ENCODE measurements at regions not wholly inside any gene's neighbourhood (a gene's known extent, or its start where the extent isn't known, plus 50 kb on each side); places are given as distances from the start of the nearest gene placed in this dataset.

- DNase-seq: no peak
- no peak overlapping the region for H3K9ac ChIP-seq (ENCODE audit: extremely low read depth, low read length, poor library complexity, severe bottlenecking)
- WGBS, 2 experiments (ENCODE audit: insufficient coverage in 1 of 2, insufficient read length in 1 of 2): 89% methylated on average over 1 of the region's 2 CpGs; no CpG with 5 or more reads in 1 of the 2 experiments
- H3K36me3 ChIP-seq (ENCODE audit: control insufficient read depth, insufficient read depth, low read length): no peaks in the 10 kb centered on the region
- no peaks in the 10 kb centered on the region for H3K9me3 Mint-ChIP-seq
- TF ChIP-seq CTCF (conservative IDR thresholded peaks at IDR 0.05): no peak
- no peaks in the 10 kb centered on the region for H3K9me3 ChIP-seq (ENCODE audit: control insufficient read depth, low read length)
- H3K27me3 Mint-ChIP-seq (ENCODE audit: insufficient read depth): no peaks in the 10 kb centered on the region
- H3K27ac ChIP-seq (ENCODE audit: low read depth, low read length): no peak overlapping the region
- no peaks in the 10 kb centered on the region for H3K4me1 Mint-ChIP-seq
- H3K4me1 ChIP-seq (ENCODE audit: control insufficient read depth, insufficient read depth, low read length): no peaks in the 10 kb centered on the region
- H3K4me3 ChIP-seq (ENCODE audit: low read length): no peak overlapping the region
- no peak overlapping the region for H3K27ac Mint-ChIP-seq
- H3K27me3 ChIP-seq (ENCODE audit: control insufficient read depth, insufficient read depth, low read length, poor library complexity, severe bottlenecking): no peaks in the 10 kb centered on the region
- no peak overlapping the region for H3K4me3 Mint-ChIP-seq
- no peaks in the 10 kb centered on the region for H3K36me3 Mint-ChIP-seq (ENCODE audit: low read depth)
Measured at GRCh38 chr2:155643056-155643775, 689.3 kb downstream of the NR4A2 start.

- Histone ChIP-seq H3K9ac (ENCODE audit: extremely low read depth, low read length, poor library complexity, severe bottlenecking) (no peak overlapping the region), H3K27ac (ENCODE audit: low read depth, low read length) (no peak overlapping the region), H3K4me1 (ENCODE audit: control insufficient read depth, insufficient read depth, low read length) (no peaks in the 10 kb centered on the region), H3K9me3 (ENCODE audit: control insufficient read depth, low read length) (no peaks in the 10 kb centered on the region), H3K4me3 (ENCODE audit: low read length) (no peak overlapping the region), H3K27me3 (ENCODE audit: control insufficient read depth, insufficient read depth, low read length, poor library complexity, severe bottlenecking) (no peaks in the 10 kb centered on the region), H3K36me3 (ENCODE audit: control insufficient read depth, insufficient read depth, low read length) (no peaks in the 10 kb centered on the region)
- no peaks in the 10 kb centered on the region for H3K4me1 Mint-ChIP-seq
- no peak for DNase-seq
- no peak for TF ChIP-seq CTCF (conservative IDR thresholded peaks at IDR 0.05)
- H3K36me3 Mint-ChIP-seq (ENCODE audit: low read depth): no peaks in the 10 kb centered on the region
- no peak overlapping the region for H3K4me3 Mint-ChIP-seq
- no peaks in the 10 kb centered on the region for H3K27me3 Mint-ChIP-seq (ENCODE audit: insufficient read depth)
- 86 to 91% methylated on average over 1 to 4 of the region's 4 CpGs for WGBS, 2 experiments (ENCODE audit: insufficient coverage in 1 of 2, insufficient read length in 1 of 2)
- H3K27ac Mint-ChIP-seq: no peak overlapping the region
- no peaks in the 10 kb centered on the region for H3K9me3 Mint-ChIP-seq
Measured at GRCh38 chr2:155633887-155634570, 698.5 kb downstream of the NR4A2 start.

GRCh38 chr2:155633060-155633839, 699.3 kb downstream of the NR4A2 start:
- DNase-seq: no peak
- H3K4me3 ChIP-seq (ENCODE audit: low read length): no peak overlapping the region
- 86 to 87% methylated on average over 1 to 4 of the region's 4 CpGs for WGBS, 2 experiments (ENCODE audit: insufficient coverage in 1 of 2, insufficient read length in 1 of 2)

More at GRCh38 chr2:155633060-155633839, 699.3 kb downstream of the NR4A2 start:
- H3K4me1 ChIP-seq (ENCODE audit: control insufficient read depth, insufficient read depth, low read length): no peaks in the 10 kb centered on the region
- Mint-ChIP-seq H3K27me3 (ENCODE audit: insufficient read depth) (no peaks in the 10 kb centered on the region), H3K4me1 (no peaks in the 10 kb centered on the region), H3K36me3 (ENCODE audit: low read depth) (no peaks in the 10 kb centered on the region), H3K4me3 (no peak overlapping the region), H3K9me3 (no peaks in the 10 kb centered on the region), H3K27ac (no peak overlapping the region)
- TF ChIP-seq CTCF (conservative IDR thresholded peaks at IDR 0.05): no peak
- no peaks in the 10 kb centered on the region for H3K27me3 ChIP-seq (ENCODE audit: control insufficient read depth, insufficient read depth, low read length, poor library complexity, severe bottlenecking)
- no peaks in the 10 kb centered on the region for H3K36me3 ChIP-seq (ENCODE audit: control insufficient read depth, insufficient read depth, low read length)
- H3K9me3 ChIP-seq (ENCODE audit: control insufficient read depth, low read length): no peaks in the 10 kb centered on the region
- no peak overlapping the region for H3K9ac ChIP-seq (ENCODE audit: extremely low read depth, low read length, poor library complexity, severe bottlenecking)
- H3K27ac ChIP-seq (ENCODE audit: low read depth, low read length): no peak overlapping the region

All from endodermal cell (in vitro differentiated cells).